Renal cortex interstitium (tissue), 11 donors: ENCODE measurements at regions not wholly inside any gene's neighbourhood (a gene's known extent, or its start where the extent isn't known, plus 50 kb on each side); places are given as distances from the start of the nearest gene placed in this dataset.
A peak's percentile ranks its signal among the peaks of the same experiment; 100 is the strongest.

Experiments
- DNase-seq, 11 donors: peaks; one replicate each; pipeline ENCODE4 v3.0.0-alpha.2; 2013; ENCODE audit warnings: low read depth in 9 of 11, low spot score in 4 of 11; ENCODE audit errors: extremely low read depth in 1 of 11

- no peak for DNase-seq
Measured at GRCh38 chr7:120097020-120097419, 176.0 kb upstream of the KCND2 start.

- DNase-seq, result no peak
Measured at GRCh38 chr7:120097774-120098173, 175.2 kb upstream of the KCND2 start.

- DNase-seq, result no peak
Measured at GRCh38 chr7:120108376-120108775, 164.6 kb upstream of the KCND2 start.

- no peak for DNase-seq
Measured at GRCh38 chr7:120110169-120110568, 162.8 kb upstream of the KCND2 start.

- DNase-seq, result no peak
Measured at GRCh38 chr7:120114626-120115025, 158.3 kb upstream of the KCND2 start.

GRCh38 chr7:120123528-120123927 lies 149.4 kb upstream of the KCND2 start:
- DNase-seq, result no peak

- no peak for DNase-seq
Measured at GRCh38 chr7:120131096-120131839, 141.7 kb upstream of the KCND2 start.

GRCh38 chr7:120138497-120138896 lies 134.5 kb upstream of the KCND2 start:
- DNase-seq, result no peak

- no peak for DNase-seq
Measured at GRCh38 chr7:120156476-120156875, 116.5 kb upstream of the KCND2 start.

- DNase-seq, result no peak
Measured at GRCh38 chr7:120160166-120160565, 112.8 kb upstream of the KCND2 start.

GRCh38 chr7:120163449-120163848 lies 109.5 kb upstream of the KCND2 start:
- no peak for DNase-seq

GRCh38 chr7:120165227-120165626 lies 107.7 kb upstream of the KCND2 start:
- no peak for DNase-seq

- no peak for DNase-seq
Measured at GRCh38 chr7:120168066-120168465, 104.9 kb upstream of the KCND2 start.

- no peak for DNase-seq
Measured at GRCh38 chr7:120169996-120170783, 102.8 kb upstream of the KCND2 start.

GRCh38 chr7:120170834-120171233 lies 102.1 kb upstream of the KCND2 start:
- no peak for DNase-seq

GRCh38 chr7:120171406-120171805 lies 101.6 kb upstream of the KCND2 start:
- DNase-seq, result no peak

- no peak for DNase-seq
Measured at GRCh38 chr7:120180221-120180620, 92.8 kb upstream of the KCND2 start.

GRCh38 chr7:120181499-120181898 lies 91.5 kb upstream of the KCND2 start:
- no peak for DNase-seq

GRCh38 chr7:120184866-120185265 lies 88.1 kb upstream of the KCND2 start:
- DNase-seq, result no peak

GRCh38 chr7:120185940-120186682 lies 86.9 kb upstream of the KCND2 start:
- DNase-seq, result peak in 4 of 11 donors; percentile 1 to 6 (median 4)
